GM18907 (cell line): ENCODE measurements at regions not wholly inside any gene's neighbourhood (a gene's known extent, or its start where the extent isn't known, plus 50 kb on each side); places are given as distances from the start of the nearest gene placed in this dataset.

Experiments
- ATAC-seq: cut with Tn5 transposase; IDR thresholded peaks from one replicate; pipeline ENCODE4 v1.9.1; 2021; ENCODE audit warnings: mild to moderate bottlenecking, moderate library complexity; ENCODE audit not compliant: unreplicated experiment

- ATAC-seq, result no peak
These were observed 488.5 kb downstream of the LRFN5 start for GRCh38 chr14:42095155-42095554.

DNA sequence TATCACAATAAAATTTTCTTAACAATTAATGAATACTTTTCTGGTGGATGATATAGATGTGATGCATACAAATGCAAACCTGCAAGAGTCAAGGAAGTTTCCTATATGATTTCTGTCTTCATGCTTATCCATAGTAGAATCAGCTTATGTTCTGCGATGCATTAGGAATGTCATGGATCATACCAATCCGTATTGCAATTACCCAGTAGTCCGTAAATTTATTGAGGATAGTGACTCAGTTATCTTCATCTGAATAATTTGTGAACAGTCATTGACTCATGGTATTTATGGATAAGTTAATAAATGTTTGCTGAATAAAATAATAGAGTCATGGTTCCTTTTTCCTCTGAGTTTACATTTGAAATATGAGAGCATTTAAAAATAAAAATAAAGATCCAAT lies 483.4 kb downstream of the LRFN5 start:
- no peak for ATAC-seq

DNA sequence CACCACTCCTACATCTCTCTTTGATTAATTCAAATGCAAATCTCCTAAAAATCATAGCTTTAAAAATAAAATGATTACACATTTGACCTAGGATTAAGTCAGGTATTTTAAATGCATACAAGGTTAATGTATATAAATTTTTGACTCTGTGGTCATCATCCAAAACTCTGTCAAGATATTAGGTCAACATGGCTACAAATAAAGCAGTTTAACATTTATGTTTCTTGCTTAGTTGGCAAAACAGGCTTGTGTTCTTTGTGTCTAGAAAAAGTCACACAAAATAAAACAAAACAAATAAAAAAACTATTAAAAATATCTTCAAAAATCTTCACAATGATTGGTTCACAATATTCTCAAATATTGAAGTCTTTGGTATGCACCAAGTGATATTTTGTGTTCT lies 473.2 kb downstream of the LRFN5 start:
- no peak for ATAC-seq

- ATAC-seq, result no peak
These were observed 471.7 kb downstream of the LRFN5 start for GRCh38 chr14:42078345-42078744.

GRCh38 chr14:42070031-42070430 lies 463.4 kb downstream of the LRFN5 start:
- no peak for ATAC-seq

- ATAC-seq, result no peak
These were observed 450.4 kb downstream of the LRFN5 start for GRCh38 chr14:42057111-42057510.

DNA sequence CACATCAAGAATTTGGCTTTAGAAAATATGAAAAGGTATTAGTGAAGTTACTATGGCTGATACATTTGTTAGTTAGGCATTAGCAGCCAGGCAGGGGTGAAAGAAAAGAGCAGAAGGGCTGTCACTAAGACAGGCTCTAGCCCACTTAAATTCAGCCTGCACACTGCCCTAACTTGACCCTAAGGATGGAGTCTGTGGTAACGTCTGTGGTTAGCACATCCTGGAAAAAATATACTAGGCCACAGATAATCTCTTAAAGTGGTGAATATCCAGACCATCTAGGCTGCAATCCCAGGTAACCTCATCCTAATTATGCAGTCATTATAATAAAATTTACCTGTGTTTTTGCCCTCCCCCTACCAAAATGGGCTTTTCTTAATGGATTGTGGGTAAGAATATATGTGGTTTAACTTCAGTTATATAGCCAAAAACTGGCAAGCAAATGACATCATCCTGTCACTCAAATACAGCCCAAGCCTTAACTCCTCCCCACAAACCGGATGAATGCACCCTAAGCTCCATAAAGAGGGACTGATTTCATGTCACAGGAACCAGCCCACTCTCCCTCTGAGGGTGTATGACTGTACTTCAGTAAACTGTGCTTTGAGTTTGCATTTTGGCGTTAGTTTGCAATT lies 440.9 kb downstream of the LRFN5 start:
- no peak for ATAC-seq

- no peak for ATAC-seq
These were observed 438.7 kb downstream of the LRFN5 start for GRCh38 chr14:42045383-42045782.

GRCh38 chr14:42028607-42029006 lies 421.9 kb downstream of the LRFN5 start:
- ATAC-seq, result no peak

DNA sequence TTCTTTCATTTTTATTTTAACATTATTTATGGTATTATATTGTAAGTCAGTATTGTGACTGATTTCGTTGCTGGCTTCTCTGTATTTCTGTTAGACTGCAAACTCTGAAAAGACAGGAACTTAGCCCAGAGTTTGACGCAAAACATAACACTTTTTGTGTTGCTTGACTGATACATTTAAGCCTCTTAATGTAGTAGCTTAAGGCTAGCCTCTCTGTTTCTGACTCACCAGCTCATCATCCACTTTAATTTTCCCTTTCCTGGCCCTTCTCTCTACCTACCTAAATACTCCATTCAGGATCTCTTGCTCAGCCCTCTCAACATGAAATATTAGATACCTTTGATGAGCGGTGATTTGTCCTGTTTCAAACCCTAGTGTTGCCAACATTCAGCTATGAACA lies 420.6 kb downstream of the LRFN5 start:
- ATAC-seq, result no peak

DNA sequence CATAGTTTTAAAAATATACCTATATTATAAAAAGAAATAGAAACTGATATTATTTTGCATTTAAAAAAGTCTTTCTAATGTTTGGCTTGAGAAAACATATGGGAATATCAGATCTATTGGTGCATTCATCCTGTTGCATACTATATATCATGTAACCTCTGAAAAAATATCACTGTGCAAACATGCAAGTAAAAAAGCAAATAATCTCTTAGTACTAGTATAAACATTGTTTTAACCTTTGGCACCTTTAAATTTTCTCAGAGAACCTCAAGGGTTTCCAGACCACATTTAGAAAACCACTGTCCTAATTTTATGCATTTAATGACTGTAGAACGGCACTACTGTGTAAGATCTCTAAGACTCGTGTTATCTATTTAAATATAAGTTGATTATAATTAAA lies 416.8 kb downstream of the LRFN5 start:
- no peak for ATAC-seq

GRCh38 chr14:42014301-42014700 lies 407.6 kb downstream of the LRFN5 start:
- no peak for ATAC-seq

- ATAC-seq, result no peak
These were observed 406.9 kb downstream of the LRFN5 start for GRCh38 chr14:42013559-42013958.

DNA sequence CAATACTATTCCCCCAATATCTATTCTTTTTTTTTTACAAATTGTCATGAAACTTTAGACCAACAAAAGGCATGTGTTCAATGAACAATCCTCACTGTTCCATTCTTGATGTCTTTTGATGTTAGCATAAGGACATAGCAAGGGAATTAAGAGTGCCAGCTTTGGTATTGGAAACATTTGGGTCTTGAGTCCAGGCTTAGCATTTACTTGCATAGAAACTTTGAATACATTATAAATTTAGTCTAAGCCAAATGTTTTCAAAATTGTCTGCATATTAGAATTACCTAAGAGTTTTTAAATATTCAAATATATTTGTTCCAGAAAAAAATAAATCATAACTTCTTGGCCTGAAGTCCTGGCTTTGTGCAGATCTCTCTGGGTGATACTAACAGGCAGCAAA lies 406.5 kb downstream of the LRFN5 start:
- no peak for ATAC-seq

- no peak for ATAC-seq
These were observed 404.5 kb downstream of the LRFN5 start for GRCh38 chr14:42011221-42011620.

GRCh38 chr14:42004321-42004720 lies 397.6 kb downstream of the LRFN5 start:
- ATAC-seq, result no peak

- no peak for ATAC-seq
These were observed 395.5 kb downstream of the LRFN5 start for GRCh38 chr14:42002141-42002540.

DNA sequence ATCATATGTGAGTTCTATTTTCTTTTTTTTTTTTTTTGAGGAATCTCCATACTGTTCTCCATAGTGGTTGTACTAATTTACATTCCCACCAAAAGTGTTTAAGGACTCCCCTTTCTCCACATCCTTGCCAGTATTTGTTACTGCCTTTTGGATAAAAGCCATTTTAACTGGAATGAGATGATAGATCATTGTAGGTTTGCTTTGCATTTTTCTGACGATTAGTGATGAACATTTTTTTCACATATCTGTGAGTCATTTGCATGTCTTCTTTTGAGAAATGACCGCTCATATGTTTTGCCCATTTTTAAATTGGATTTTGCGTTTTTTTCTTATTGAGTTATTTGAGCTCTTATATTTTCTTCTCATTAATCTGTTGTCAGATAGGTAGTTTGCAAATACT lies 394.8 kb downstream of the LRFN5 start:
- ATAC-seq, result no peak

GRCh38 chr14:42000450-42000849 lies 393.8 kb downstream of the LRFN5 start:
- ATAC-seq, result no peak

- no peak for ATAC-seq
These were observed 387.0 kb downstream of the LRFN5 start for GRCh38 chr14:41993687-41994086.

DNA sequence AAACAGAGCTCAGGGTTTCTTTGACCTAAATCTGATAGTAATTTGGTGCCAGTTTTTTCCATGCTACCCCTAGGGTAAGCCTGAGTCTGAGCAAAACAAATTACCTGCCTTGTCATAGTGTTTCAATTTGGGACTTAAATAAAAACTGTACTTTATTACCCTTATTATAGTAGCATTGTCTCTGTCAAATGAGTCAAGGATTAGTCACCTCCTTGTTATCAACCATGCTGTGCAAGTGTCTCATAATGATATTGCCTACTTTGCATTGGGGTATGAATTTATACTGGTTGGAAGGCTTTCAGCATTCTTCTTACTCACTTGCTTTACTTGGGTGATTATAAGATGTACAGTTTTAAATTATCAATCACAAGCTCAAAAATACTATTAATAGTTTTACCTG lies 380.0 kb downstream of the LRFN5 start:
- ATAC-seq, result no peak

- ATAC-seq, result no peak
These were observed 379.5 kb downstream of the LRFN5 start for GRCh38 chr14:41986083-41986645.

DNA sequence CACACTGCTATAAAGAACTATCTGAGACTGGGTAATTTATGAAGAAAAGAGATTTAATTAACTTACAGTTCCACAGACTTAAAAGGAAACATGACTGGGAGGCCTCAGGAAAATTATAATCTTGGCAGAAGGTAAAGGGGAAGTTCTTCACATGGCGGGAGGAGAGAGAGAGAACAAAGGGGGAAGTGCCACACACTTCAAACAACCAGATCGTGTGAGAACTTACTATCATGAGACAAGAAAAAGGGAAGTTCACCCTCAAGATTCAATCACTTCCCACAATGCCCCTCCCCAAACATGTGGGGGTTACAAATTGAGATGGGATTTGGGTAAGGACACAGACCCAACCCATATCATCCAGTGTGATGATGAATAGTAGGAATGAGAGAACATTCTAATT lies 366.5 kb downstream of the LRFN5 start:
- ATAC-seq, result no peak
